ENCODE measurements at regions not wholly inside any gene's neighbourhood (a gene's known extent, or its start where the extent isn't known, plus 50 kb on each side); places are given as distances from the start of the nearest gene placed in this dataset.

- no peak for DNase-seq
Measured at GRCh38 chr11:70778883-70779282, 380.6 kb downstream of the CTTN start.

- DNase-seq: no peak
Measured at GRCh38 chr11:70779433-70780245, 381.3 kb downstream of the CTTN start.

- DNase-seq: no peak
Measured at GRCh38 chr11:70780246-70780535, 381.9 kb downstream of the CTTN start.

GRCh38 chr11:70782401-70782913, 384.1 kb downstream of the CTTN start:
- DNase-seq: no peak

- no peak for DNase-seq
Measured at GRCh38 chr11:70783356-70783755, 385.0 kb downstream of the CTTN start.

GRCh38 chr11:70783821-70784220, 385.5 kb downstream of the CTTN start:
- no peak for DNase-seq

GRCh38 chr11:70785372-70785771, 387.0 kb downstream of the CTTN start:
- no peak for DNase-seq

GRCh38 chr11:70786021-70786665, 387.8 kb downstream of the CTTN start:
- DNase-seq: no peak

GRCh38 chr11:70788248-70789022, 390.1 kb downstream of the CTTN start:
- DNase-seq: peak; percentile 52

GRCh38 chr11:70790671-70791300, 392.5 kb downstream of the CTTN start:
- no peak for DNase-seq

- no peak for DNase-seq
Measured at GRCh38 chr11:70796648-70797227, 398.4 kb downstream of the CTTN start.

- no peak for DNase-seq
Measured at GRCh38 chr11:70798296-70798695, 400.0 kb downstream of the CTTN start.

- no peak for DNase-seq
Measured at GRCh38 chr11:70799386-70799785, 401.1 kb downstream of the CTTN start.

GRCh38 chr11:70802185-70802584, 403.9 kb downstream of the CTTN start:
- DNase-seq: no peak

- no peak for DNase-seq
Measured at GRCh38 chr11:70804139-70804837, 406.0 kb downstream of the CTTN start.

- no peak for DNase-seq
Measured at GRCh38 chr11:70805243-70805642, 406.9 kb downstream of the CTTN start.

- no peak for DNase-seq
Measured at GRCh38 chr11:70805971-70806370, 407.6 kb downstream of the CTTN start.

GRCh38 chr11:70806461-70807194, 408.3 kb downstream of the CTTN start:
- DNase-seq: no peak

GRCh38 chr11:70807195-70807543, 408.8 kb downstream of the CTTN start:
- DNase-seq: no peak

- DNase-seq: no peak
Measured at GRCh38 chr11:70808686-70809375, 410.5 kb downstream of the CTTN start.

GRCh38 chr11:70810133-70810532, 411.8 kb downstream of the CTTN start:
- DNase-seq: no peak
